ENCODE measurements at regions not wholly inside any gene's neighbourhood (a gene's known extent, or its start where the extent isn't known, plus 50 kb on each side); places are given as distances from the start of the nearest gene placed in this dataset.

DNA sequence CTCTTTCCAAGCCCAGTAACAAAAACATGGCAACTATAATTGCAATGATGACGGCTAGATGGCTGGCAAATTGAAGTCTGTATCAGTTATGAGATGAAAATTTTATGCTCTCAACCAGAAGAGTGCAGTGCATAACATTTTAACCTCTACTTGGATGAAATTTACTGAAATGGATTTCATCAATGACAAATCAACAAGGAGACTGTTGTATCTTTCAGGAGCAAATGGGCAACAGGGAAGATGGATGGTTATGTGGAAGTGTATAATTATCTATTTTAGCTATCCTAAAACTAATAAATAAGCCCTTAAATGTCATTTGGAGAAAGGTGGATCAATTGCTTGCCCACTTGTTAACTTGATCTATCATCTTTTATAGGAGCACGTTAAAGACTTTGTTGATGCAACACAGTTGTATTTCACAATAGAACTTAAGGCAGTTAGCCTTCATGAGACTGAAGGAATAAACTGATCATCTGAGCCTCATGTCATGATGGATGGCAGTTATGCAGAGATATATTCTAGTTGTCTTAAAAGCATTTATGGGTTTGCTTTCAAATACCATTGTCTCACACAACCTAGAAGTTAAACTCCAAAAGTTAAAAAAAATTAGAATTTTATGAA, 315.1 kb upstream of the TBC1D5 start:
- Histone ChIP-seq H3K9me3 (no peaks in the 10 kb centered on the region), H3K9me2 (no peaks in the 10 kb centered on the region), H3K27ac (ENCODE audit: low read depth in 2 of 2, low read length in 1 of 2) (no peak overlapping the region), H4K20me1 (ENCODE audit: insufficient read depth) (no peaks in the 10 kb centered on the region), H3F3A (replicated peaks; ENCODE audit: insufficient read depth) (no peaks in the 10 kb centered on the region), H3K36me3 (replicated peaks in 1 of 2; ENCODE audit: control insufficient read depth in 1 of 2, insufficient read depth in 2 of 2, low read length in 1 of 2) (no peaks in the 10 kb centered on the region), H3K9ac (no peak overlapping the region), H3K27me3 (ENCODE audit: insufficient read depth) (no peaks in the 10 kb centered on the region), H2AFZ (ENCODE audit: low read depth) (no peak overlapping the region), H3K4me3 (ENCODE audit: low read depth in 2 of 2, low read length in 1 of 2) (no peak overlapping the region), H3K4me2 (no peak overlapping the region), H3K4me1 (ENCODE audit: control insufficient read depth in 1 of 2, insufficient read depth in 2 of 2, low read depth in 1 of 2, low read length in 1 of 2) (peaks cover 0 to 4% of the 10 kb centered on the region in 2 experiments; a peak in 3 of 4 replicates), H3K79me2 (ENCODE audit: insufficient read depth) (no peaks in the 10 kb centered on the region)
- CTCF ChIA-PET: no interaction called here
- TF ChIP-seq, protein P1, sequence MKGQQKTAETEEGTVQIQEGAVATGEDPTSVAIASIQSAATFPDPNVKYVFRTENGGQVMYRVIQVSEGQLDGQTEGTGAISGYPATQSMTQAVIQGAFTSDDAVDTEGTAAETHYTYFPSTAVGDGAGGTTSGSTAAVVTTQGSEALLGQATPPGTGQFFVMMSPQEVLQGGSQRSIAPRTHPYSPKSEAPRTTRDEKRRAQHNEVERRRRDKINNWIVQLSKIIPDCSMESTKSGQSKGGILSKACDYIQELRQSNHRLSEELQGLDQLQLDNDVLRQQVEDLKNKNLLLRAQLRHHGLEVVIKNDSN (IDR thresholded peaks at IDR 0.05; ENCODE audit: borderline replicate concordance, low read depth): no peak
- TF ChIP-seq EP300 (IDR thresholded peaks at IDR 0.05; ENCODE audit: borderline replicate concordance in 1 of 2, low read depth in 1 of 2, low read length in 1 of 2) (no peak), TCF12 (IDR thresholded peaks at IDR 0.05) (no peak), EZH2phosphoT487 (IDR thresholded peaks at IDR 0.05; ENCODE audit: borderline replicate concordance, low read depth) (no peak), RFX5 (IDR thresholded peaks at IDR 0.05; ENCODE audit: low read length) (no peak), FOXM1 (IDR thresholded peaks at IDR 0.05; ENCODE audit: low read depth) (no peak), ELF1 (IDR thresholded peaks at IDR 0.05) (no peak), GABPA (IDR thresholded peaks at IDR 0.05; ENCODE audit: low read depth) (no peak), NRF1 (IDR thresholded peaks at IDR 0.05; ENCODE audit: low read depth, low read length) (no peak), TAF1 (IDR thresholded peaks at IDR 0.05; ENCODE audit: borderline replicate concordance, low read depth, low read length) (no peak), RXRA (IDR thresholded peaks at IDR 0.05; ENCODE audit: borderline replicate concordance, low read depth) (no peak), FOSL2 (IDR thresholded peaks at IDR 0.05; ENCODE audit: borderline replicate concordance, low read depth) (no peak), RAD21 (IDR thresholded peaks at IDR 0.05; ENCODE audit: low read length) (no peak), CHD2 (IDR thresholded peaks at IDR 0.05; ENCODE audit: low read length, partially characterized antibody) (no peak), MEF2A (IDR thresholded peaks at IDR 0.05; ENCODE audit: borderline replicate concordance, low read depth) (no peak), TEAD4 (IDR thresholded peaks at IDR 0.05; ENCODE audit: borderline replicate concordance, insufficient read depth) (no peak)
- TF ChIP-seq, protein P2, sequence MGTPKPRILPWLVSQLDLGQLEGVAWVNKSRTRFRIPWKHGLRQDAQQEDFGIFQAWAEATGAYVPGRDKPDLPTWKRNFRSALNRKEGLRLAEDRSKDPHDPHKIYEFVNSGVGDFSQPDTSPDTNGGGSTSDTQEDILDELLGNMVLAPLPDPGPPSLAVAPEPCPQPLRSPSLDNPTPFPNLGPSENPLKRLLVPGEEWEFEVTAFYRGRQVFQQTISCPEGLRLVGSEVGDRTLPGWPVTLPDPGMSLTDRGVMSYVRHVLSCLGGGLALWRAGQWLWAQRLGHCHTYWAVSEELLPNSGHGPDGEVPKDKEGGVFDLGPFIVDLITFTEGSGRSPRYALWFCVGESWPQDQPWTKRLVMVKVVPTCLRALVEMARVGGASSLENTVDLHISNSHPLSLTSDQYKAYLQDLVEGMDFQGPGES (IDR thresholded peaks at IDR 0.05; ENCODE audit: low read depth, low read length): no peak
- TF ChIP-seq, protein P3, sequence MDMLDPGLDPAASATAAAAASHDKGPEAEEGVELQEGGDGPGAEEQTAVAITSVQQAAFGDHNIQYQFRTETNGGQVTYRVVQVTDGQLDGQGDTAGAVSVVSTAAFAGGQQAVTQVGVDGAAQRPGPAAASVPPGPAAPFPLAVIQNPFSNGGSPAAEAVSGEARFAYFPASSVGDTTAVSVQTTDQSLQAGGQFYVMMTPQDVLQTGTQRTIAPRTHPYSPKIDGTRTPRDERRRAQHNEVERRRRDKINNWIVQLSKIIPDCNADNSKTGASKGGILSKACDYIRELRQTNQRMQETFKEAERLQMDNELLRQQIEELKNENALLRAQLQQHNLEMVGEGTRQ (IDR thresholded peaks at IDR 0.05; ENCODE audit: borderline replicate concordance, low read depth, low read length): no peak
- TF ChIP-seq, protein P4, sequence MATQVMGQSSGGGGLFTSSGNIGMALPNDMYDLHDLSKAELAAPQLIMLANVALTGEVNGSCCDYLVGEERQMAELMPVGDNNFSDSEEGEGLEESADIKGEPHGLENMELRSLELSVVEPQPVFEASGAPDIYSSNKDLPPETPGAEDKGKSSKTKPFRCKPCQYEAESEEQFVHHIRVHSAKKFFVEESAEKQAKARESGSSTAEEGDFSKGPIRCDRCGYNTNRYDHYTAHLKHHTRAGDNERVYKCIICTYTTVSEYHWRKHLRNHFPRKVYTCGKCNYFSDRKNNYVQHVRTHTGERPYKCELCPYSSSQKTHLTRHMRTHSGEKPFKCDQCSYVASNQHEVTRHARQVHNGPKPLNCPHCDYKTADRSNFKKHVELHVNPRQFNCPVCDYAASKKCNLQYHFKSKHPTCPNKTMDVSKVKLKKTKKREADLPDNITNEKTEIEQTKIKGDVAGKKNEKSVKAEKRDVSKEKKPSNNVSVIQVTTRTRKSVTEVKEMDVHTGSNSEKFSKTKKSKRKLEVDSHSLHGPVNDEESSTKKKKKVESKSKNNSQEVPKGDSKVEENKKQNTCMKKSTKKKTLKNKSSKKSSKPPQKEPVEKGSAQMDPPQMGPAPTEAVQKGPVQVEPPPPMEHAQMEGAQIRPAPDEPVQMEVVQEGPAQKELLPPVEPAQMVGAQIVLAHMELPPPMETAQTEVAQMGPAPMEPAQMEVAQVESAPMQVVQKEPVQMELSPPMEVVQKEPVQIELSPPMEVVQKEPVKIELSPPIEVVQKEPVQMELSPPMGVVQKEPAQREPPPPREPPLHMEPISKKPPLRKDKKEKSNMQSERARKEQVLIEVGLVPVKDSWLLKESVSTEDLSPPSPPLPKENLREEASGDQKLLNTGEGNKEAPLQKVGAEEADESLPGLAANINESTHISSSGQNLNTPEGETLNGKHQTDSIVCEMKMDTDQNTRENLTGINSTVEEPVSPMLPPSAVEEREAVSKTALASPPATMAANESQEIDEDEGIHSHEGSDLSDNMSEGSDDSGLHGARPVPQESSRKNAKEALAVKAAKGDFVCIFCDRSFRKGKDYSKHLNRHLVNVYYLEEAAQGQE (IDR thresholded peaks at IDR 0.05; ENCODE audit: low read depth, low read length): no peak
- DNase-seq: no peak
- 56% methylated on average over 2 of the region's 2 CpGs for WGBS (ENCODE audit: low lambda C conversion rate)
- POLR2A ChIA-PET: no interaction called here

All from SK-N-SH (cell line).